ENCODE measurements at regions not wholly inside any gene's neighbourhood (a gene's known extent, or its start where the extent isn't known, plus 50 kb on each side); places are given as distances from the start of the nearest gene placed in this dataset.

GRCh38 chr5:111865356-111865755 is 108.4 kb upstream of the NREP start:
- CTCF ChIA-PET = interaction anchor here (1.0 to 1.1 kb wide), 2 partner anchors 9 to 334 kb away, joined by 3 to 5 read pairs; no protein-coding TSS in a partner anchor
- no peak overlapping the region for H3K27ac ChIP-seq (ENCODE audit: insufficient read depth, low read depth, low read length)

More at GRCh38 chr5:111865356-111865755, 108.4 kb upstream of the NREP start:
- Histone ChIP-seq H2AFZ (ENCODE audit: low read depth, low read length) (no peak overlapping the region), H4K20me1 (replicated peaks; ENCODE audit: control insufficient read depth, extremely low read depth, insufficient read depth, low read length) (no peaks in the 10 kb centered on the region), H3K9me1 (replicated peaks; ENCODE audit: control insufficient read depth, extremely low read depth, insufficient read depth, low read length) (no peaks in the 10 kb centered on the region), H3K4me1 (ENCODE audit: control insufficient read depth, extremely low read depth, insufficient read depth, low read length) (no peaks in the 10 kb centered on the region), H3K9me3 (replicated peaks; ENCODE audit: control insufficient read depth, insufficient read depth, low read length) (no peaks in the 10 kb centered on the region), H3K79me2 (ENCODE audit: control insufficient read depth, insufficient read depth, low read length) (no peaks in the 10 kb centered on the region), H3K9ac (replicated peaks; ENCODE audit: extremely low read depth, insufficient read depth, low read length) (no peak overlapping the region), H3K27me3 (ENCODE audit: control insufficient read depth in 2 of 2, insufficient read depth in 2 of 2, low read length in 2 of 2) (peaks cover 0 to 2% of the 10 kb centered on the region in 2 experiments), H3K36me3 (ENCODE audit: control insufficient read depth in 2 of 2, extremely low read depth in 1 of 2, insufficient read depth in 2 of 2, low read length in 2 of 2) (no peaks in the 10 kb centered on the region), H3K4me2 (ENCODE audit: insufficient read depth, low read length) (no peak overlapping the region), H3K4me3 (replicated peaks in 1 of 3; ENCODE audit: insufficient read depth in 1 of 3, low read depth in 1 of 3, low read length in 3 of 3) (no peak overlapping the region)
- no TSS peak for BruUV-seq (replicated peaks)
- TF ChIP-seq POLR2AphosphoS5 (IDR thresholded peaks at IDR 0.05; ENCODE audit: insufficient read depth, low read depth, low read length) (no peak), JUN (IDR thresholded peaks at IDR 0.05; ENCODE audit: borderline replicate concordance, insufficient read depth, insufficient read length, low read depth) (no peak), MAX (IDR thresholded peaks at IDR 0.05; ENCODE audit: insufficient read depth, insufficient read length) (no peak), MYC (IDR thresholded peaks at IDR 0.05; ENCODE audit: low read depth, low read length) (no peak), CTCF (IDR thresholded peaks at IDR 0.05; ENCODE audit: extremely low read depth in 1 of 2, insufficient read depth in 1 of 2, low read depth in 1 of 2, low read length in 2 of 2) (no peak), POLR2A (IDR thresholded peaks at IDR 0.05; ENCODE audit: low read depth, low read length) (no peak), GATA2 (IDR thresholded peaks at IDR 0.05; ENCODE audit: insufficient read depth, insufficient read length, low read depth, low read length) (no peak), FOS (IDR thresholded peaks at IDR 0.05; ENCODE audit: borderline replicate concordance, insufficient read depth, low read length) (no peak), EZH2 (IDR thresholded peaks at IDR 0.05; ENCODE audit: borderline replicate concordance, low read depth, low read length, severe bottlenecking) (no peak)
- no peak for DNase-seq (ENCODE audit: low read depth, low spot score)
- POLR2A ChIA-PET = no interaction called here
- intact Hi-C loops (cut with micrococcal nuclease) = no loop called here
- no peak for FAIRE-seq
- dilution Hi-C loops (cut with MboI; ENCODE audit: extremely low pct_ligation_motif_present, low sequenced_read_pairs) = no loop called here
